ENCODE measurements at regions not wholly inside any gene's neighbourhood (a gene's known extent, or its start where the extent isn't known, plus 50 kb on each side); places are given as distances from the start of the nearest gene placed in this dataset.

DNA sequence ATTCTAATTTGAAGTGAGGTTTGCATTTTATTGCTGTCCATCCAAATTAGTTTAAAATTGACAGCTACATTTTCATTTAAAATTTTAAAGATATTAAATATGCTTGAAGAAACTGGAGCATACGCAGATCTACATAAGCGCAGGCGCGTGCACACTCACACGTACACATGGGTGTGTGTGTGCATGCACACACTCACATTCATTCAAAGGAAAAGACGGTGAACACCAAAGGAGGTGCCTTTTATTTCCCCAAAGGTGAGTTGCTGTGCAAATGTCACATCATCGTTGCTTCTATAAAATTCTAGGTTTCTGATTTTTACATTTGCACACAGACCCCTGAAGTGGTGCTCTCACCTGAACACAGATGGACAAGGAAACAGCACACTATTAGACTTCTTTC, 194.2 kb downstream of the GRB14 start:
- TF ChIP-seq, protein P1, sequence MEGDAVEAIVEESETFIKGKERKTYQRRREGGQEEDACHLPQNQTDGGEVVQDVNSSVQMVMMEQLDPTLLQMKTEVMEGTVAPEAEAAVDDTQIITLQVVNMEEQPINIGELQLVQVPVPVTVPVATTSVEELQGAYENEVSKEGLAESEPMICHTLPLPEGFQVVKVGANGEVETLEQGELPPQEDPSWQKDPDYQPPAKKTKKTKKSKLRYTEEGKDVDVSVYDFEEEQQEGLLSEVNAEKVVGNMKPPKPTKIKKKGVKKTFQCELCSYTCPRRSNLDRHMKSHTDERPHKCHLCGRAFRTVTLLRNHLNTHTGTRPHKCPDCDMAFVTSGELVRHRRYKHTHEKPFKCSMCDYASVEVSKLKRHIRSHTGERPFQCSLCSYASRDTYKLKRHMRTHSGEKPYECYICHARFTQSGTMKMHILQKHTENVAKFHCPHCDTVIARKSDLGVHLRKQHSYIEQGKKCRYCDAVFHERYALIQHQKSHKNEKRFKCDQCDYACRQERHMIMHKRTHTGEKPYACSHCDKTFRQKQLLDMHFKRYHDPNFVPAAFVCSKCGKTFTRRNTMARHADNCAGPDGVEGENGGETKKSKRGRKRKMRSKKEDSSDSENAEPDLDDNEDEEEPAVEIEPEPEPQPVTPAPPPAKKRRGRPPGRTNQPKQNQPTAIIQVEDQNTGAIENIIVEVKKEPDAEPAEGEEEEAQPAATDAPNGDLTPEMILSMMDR (IDR thresholded peaks at IDR 0.05), result no peak
- TF ChIP-seq EP300 (IDR thresholded peaks at IDR 0.05) (no peak), POLR2A (IDR thresholded peaks at IDR 0.05; ENCODE audit: low read depth) (no peak)

Data from esophagus muscularis mucosa (tissue), 4 donors.